ENCODE measurements at regions not wholly inside any gene's neighbourhood (a gene's known extent, or its start where the extent isn't known, plus 50 kb on each side); places are given as distances from the start of the nearest gene placed in this dataset.

DNA sequence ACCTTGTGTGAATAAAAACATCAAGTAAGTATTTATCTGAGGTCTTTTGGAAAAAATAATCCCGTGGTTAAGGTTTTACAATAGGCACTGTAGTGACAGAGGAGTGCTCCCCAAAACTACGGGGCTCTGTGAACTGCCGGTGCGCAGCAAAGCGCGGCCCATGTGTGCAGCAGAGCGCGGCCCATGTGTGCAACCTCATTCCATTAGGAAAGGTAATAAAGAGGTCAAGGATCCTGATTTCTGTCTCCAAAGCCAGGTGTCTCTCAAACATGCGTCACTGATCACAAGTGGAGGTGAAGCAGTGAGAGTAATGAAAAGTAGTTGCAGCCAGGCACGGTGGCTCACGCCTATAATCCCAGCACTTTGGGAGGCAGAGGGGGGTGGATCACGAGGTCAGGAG, 58.7 kb downstream of the MRPL57 start (continued):
- TF ChIP-seq ZNF219 (CRISPR knock-in tag; IDR thresholded peaks at IDR 0.05; ENCODE audit: borderline replicate concordance) = no peak
- TF ChIP-seq ZNF416 (CRISPR knock-in tag; IDR thresholded peaks at IDR 0.05) = no peak
- TF ChIP-seq, protein P1, sequence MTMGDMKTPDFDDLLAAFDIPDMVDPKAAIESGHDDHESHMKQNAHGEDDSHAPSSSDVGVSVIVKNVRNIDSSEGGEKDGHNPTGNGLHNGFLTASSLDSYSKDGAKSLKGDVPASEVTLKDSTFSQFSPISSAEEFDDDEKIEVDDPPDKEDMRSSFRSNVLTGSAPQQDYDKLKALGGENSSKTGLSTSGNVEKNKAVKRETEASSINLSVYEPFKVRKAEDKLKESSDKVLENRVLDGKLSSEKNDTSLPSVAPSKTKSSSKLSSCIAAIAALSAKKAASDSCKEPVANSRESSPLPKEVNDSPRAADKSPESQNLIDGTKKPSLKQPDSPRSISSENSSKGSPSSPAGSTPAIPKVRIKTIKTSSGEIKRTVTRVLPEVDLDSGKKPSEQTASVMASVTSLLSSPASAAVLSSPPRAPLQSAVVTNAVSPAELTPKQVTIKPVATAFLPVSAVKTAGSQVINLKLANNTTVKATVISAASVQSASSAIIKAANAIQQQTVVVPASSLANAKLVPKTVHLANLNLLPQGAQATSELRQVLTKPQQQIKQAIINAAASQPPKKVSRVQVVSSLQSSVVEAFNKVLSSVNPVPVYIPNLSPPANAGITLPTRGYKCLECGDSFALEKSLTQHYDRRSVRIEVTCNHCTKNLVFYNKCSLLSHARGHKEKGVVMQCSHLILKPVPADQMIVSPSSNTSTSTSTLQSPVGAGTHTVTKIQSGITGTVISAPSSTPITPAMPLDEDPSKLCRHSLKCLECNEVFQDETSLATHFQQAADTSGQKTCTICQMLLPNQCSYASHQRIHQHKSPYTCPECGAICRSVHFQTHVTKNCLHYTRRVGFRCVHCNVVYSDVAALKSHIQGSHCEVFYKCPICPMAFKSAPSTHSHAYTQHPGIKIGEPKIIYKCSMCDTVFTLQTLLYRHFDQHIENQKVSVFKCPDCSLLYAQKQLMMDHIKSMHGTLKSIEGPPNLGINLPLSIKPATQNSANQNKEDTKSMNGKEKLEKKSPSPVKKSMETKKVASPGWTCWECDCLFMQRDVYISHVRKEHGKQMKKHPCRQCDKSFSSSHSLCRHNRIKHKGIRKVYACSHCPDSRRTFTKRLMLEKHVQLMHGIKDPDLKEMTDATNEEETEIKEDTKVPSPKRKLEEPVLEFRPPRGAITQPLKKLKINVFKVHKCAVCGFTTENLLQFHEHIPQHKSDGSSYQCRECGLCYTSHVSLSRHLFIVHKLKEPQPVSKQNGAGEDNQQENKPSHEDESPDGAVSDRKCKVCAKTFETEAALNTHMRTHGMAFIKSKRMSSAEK (CRISPR knock-in tag; IDR thresholded peaks at IDR 0.05; ENCODE audit: borderline replicate concordance) = no peak
- no peak for TF ChIP-seq ETV6 (CRISPR knock-in tag; IDR thresholded peaks at IDR 0.05)
- no peak for TF ChIP-seq MYBL2 (CRISPR knock-in tag; IDR thresholded peaks at IDR 0.05)

DNA sequence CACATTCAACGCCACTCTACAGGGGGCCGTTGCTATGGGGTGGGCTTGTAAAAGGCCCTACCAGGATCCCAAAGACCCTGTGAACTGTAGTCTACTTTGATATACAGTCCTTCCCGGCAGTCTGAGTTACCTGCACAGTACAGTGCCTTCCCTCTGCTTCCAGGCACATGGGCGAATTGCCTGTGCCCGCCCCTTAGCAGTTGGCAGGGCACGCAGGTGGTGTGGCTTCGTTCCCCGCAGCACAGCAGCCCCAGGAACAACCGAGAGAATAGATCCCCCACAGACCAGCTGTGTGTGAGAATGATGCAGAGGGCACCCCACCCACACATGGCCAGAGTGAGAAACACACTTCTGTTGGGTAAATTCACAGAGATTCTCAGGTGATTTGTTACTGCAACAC, 60.6 kb downstream of the MRPL57 start:
- H3K36me3 Mint-ChIP-seq = no peaks in the 10 kb centered on the region
- ATAC-seq (no peak), DNase-seq (ENCODE audit: low spot score) (no peak)
- TF ChIP-seq, protein P2, sequence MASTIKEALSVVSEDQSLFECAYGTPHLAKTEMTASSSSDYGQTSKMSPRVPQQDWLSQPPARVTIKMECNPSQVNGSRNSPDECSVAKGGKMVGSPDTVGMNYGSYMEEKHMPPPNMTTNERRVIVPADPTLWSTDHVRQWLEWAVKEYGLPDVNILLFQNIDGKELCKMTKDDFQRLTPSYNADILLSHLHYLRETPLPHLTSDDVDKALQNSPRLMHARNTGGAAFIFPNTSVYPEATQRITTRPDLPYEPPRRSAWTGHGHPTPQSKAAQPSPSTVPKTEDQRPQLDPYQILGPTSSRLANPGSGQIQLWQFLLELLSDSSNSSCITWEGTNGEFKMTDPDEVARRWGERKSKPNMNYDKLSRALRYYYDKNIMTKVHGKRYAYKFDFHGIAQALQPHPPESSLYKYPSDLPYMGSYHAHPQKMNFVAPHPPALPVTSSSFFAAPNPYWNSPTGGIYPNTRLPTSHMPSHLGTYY (CRISPR knock-in tag; IDR thresholded peaks at IDR 0.05) = no peak
- TF ChIP-seq, protein P3, sequence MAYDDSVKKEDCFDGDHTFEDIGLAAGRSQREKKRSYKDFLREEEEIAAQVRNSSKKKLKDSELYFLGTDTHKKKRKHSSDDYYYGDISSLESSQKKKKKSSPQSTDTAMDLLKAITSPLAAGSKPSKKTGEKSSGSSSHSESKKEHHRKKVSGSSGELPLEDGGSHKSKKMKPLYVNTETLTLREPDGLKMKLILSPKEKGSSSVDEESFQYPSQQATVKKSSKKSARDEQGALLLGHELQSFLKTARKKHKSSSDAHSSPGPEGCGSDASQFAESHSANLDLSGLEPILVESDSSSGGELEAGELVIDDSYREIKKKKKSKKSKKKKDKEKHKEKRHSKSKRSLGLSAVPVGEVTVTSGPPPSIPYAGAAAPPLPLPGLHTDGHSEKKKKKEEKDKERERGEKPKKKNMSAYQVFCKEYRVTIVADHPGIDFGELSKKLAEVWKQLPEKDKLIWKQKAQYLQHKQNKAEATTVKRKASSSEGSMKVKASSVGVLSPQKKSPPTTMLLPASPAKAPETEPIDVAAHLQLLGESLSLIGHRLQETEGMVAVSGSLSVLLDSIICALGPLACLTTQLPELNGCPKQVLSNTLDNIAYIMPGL (CRISPR knock-in tag; IDR thresholded peaks at IDR 0.05) = no peak
- TF ChIP-seq ZNF263 (CRISPR knock-in tag; IDR thresholded peaks at IDR 0.05; ENCODE audit: low read depth) (no peak), NFYB (CRISPR knock-in tag; conservative IDR thresholded peaks at IDR 0.05; ENCODE audit: low read depth) (no peak), SP1 (CRISPR knock-in tag; conservative IDR thresholded peaks at IDR 0.05) (no peak), SMAD3 (CRISPR knock-in tag; IDR thresholded peaks at IDR 0.05; ENCODE audit: borderline replicate concordance) (no peak), NR2C2 (CRISPR knock-in tag; IDR thresholded peaks at IDR 0.05) (no peak), ELF4 (CRISPR knock-in tag; IDR thresholded peaks at IDR 0.05; ENCODE audit: low read depth) (no peak)
- TF ChIP-seq, protein P4, sequence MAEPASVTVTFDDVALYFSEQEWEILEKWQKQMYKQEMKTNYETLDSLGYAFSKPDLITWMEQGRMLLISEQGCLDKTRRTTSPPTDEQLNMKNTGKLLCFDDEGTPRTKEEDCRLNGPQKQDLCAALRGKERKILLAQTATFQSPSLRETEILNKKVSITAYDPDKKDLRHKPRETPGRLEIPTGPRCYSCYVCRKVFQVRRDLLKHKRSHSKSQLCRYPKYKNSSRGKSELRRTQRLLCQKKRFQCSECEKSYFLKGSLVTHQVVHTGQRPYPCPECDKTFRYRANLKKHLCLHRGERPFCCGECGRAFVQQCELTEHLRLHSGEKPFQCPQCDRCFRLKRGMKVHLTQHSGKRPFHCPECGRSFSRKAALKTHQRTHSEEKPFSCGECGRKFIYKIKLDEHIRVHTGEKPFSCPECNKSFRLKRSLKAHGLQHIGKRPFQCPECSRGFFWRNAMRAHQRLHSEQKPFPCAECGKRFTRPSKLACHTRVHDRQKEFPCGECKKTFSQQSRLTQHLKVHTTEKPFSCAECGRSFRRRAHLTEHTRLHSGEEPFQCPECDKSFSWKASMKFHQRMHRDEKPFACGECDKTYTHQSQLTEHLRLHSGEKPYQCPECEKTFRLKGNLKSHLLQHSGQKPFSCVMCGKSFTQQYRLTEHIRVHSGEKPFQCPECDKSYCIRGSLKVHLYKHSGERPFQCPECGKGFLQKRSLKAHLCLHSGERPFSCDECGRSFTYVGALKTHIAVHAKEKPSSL (CRISPR knock-in tag; conservative IDR thresholded peaks at IDR 0.05) = no peak
- TF ChIP-seq, protein P5, sequence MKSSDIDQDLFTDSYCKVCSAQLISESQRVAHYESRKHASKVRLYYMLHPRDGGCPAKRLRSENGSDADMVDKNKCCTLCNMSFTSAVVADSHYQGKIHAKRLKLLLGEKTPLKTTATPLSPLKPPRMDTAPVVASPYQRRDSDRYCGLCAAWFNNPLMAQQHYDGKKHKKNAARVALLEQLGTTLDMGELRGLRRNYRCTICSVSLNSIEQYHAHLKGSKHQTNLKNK (CRISPR knock-in tag; IDR thresholded peaks at IDR 0.05) = no peak
- TF ChIP-seq, protein P6, sequence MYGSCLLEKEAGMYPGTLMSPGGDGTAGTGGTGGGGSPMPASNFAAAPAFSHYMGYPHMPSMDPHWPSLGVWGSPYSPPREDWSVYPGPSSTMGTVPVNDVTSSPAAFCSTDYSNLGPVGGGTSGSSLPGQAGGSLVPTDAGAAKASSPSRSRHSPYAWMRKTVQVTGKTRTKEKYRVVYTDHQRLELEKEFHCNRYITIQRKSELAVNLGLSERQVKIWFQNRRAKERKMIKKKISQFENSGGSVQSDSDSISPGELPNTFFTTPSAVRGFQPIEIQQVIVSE (CRISPR knock-in tag; IDR thresholded peaks at IDR 0.05; ENCODE audit: borderline replicate concordance) = no peak
- TF ChIP-seq, protein P7, sequence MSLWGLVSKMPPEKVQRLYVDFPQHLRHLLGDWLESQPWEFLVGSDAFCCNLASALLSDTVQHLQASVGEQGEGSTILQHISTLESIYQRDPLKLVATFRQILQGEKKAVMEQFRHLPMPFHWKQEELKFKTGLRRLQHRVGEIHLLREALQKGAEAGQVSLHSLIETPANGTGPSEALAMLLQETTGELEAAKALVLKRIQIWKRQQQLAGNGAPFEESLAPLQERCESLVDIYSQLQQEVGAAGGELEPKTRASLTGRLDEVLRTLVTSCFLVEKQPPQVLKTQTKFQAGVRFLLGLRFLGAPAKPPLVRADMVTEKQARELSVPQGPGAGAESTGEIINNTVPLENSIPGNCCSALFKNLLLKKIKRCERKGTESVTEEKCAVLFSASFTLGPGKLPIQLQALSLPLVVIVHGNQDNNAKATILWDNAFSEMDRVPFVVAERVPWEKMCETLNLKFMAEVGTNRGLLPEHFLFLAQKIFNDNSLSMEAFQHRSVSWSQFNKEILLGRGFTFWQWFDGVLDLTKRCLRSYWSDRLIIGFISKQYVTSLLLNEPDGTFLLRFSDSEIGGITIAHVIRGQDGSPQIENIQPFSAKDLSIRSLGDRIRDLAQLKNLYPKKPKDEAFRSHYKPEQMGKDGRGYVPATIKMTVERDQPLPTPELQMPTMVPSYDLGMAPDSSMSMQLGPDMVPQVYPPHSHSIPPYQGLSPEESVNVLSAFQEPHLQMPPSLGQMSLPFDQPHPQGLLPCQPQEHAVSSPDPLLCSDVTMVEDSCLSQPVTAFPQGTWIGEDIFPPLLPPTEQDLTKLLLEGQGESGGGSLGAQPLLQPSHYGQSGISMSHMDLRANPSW (CRISPR knock-in tag; conservative IDR thresholded peaks at IDR 0.05; ENCODE audit: low read depth) = no peak
- TF ChIP-seq, protein P8, sequence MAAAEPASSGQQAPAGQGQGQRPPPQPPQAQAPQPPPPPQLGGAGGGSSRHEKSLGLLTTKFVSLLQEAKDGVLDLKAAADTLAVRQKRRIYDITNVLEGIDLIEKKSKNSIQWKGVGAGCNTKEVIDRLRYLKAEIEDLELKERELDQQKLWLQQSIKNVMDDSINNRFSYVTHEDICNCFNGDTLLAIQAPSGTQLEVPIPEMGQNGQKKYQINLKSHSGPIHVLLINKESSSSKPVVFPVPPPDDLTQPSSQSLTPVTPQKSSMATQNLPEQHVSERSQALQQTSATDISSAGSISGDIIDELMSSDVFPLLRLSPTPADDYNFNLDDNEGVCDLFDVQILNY (CRISPR knock-in tag; IDR thresholded peaks at IDR 0.05) = no peak
- 0 out of 2 replicates have a peak, but pooled peaks cover 4% of the 10 kb centered on the region for H3K4me1 Mint-ChIP-seq
- ChIA-PET CTCF (no interaction called here), POLR2A (no interaction called here)
- no peak overlapping the region for H3K27ac Mint-ChIP-seq
- no peaks in the 10 kb centered on the region for H3K27me3 Mint-ChIP-seq (ENCODE audit: low read depth)
- no peak overlapping the region for H3K4me3 Mint-ChIP-seq
- peaks cover 11% of the 10 kb centered on the region for H3K9me3 Mint-ChIP-seq

Data from WTC11 (cell line).